Body of pancreas (tissue), 4 donors: ENCODE measurements at regions not wholly inside any gene's neighbourhood (a gene's known extent, or its start where the extent isn't known, plus 50 kb on each side); places are given as distances from the start of the nearest gene placed in this dataset.

ENCODE experiments used
- ATAC-seq: fragments of 150-250 bp; one replicate; pipeline ENCODE4 v1.9.1; 2016
- DNase-seq, 4 donors: peaks; one replicate each; pipeline ENCODE4 v3.0.0-alpha.2; 2019
- H3K27ac ChIP-seq, 4 donors: fragments of 200-600 bp; sonication (generic); 1 replicate in 3 of 4; 2 replicates in 1 of 4; pipeline versions ENCODE4 v1.5.1 to v1.6.1; 2016 to 2019; ENCODE audit warnings: mild to moderate bottlenecking in 1 of 4, mixed read lengths in 1 of 4, moderate library complexity in 1 of 4
- H3K27me3 ChIP-seq, 2 donors: fragments of 200-600 bp; sonication (generic); one replicate each; pipeline ENCODE4 v1.6.0; 2016; ENCODE audit warnings: mild to moderate bottlenecking in 1 of 2
- H3K36me3 ChIP-seq, 2 donors: fragments of 200-600 bp; sonication (generic); replicated peaks in 1 of 2; 2 replicates each; pipeline ENCODE4 v1.5.1; 2016; ENCODE audit warnings: low read depth in 2 of 2; ENCODE audit not compliant: insufficient read depth in 1 of 2
- H3K4me1 ChIP-seq: fragments of 200-600 bp; sonication (generic); one replicate; pipeline ENCODE4 v1.6.0; 2016
- H3K4me3 ChIP-seq, 2 donors: fragments of 200-600 bp; sonication (generic); 1 replicate in 1 of 2; 2 replicates in 1 of 2; pipeline ENCODE4 v1.5.1; 2016 to 2019
- H3K9me3 ChIP-seq, 3 donors: fragments of 200-600 bp; sonication (generic); 1 replicate in 2 of 3; 2 replicates in 1 of 3; pipeline ENCODE4 v1.5.1; 2016
- CTCF ChIP-seq, 7 experiments: fragments of 450-650 bp in 4 of 7; fragments of 200-600 bp in 3 of 7; sonication (generic) in 3 of 7; IDR thresholded peaks; one replicate each; pipeline ENCODE4 v1.5.1; 2016 to 2019; ENCODE audit warnings: antibody characterized with exemption in 7 of 7
- POLR2A ChIP-seq, 3 donors: fragments of 450-650 bp; IDR thresholded peaks; one replicate each; pipeline ENCODE4 v1.6.1; 2016; ENCODE audit warnings: antibody characterized with exemption in 3 of 3, mild to moderate bottlenecking in 2 of 3
- WGBS, 2 donors: methylation state at CpG; one replicate each; pipeline ENCODE4 v1.1.5; 2017; 5-methylcytosine and 5-hydroxymethylcytosine counted together
- intact Hi-C: fragments of 100-400 bp; cut with DNase I; formaldehyde crosslinking; loops from one replicate; pipeline ENCODE4 v1.15.1; 2023

- H3K4me3 ChIP-seq, result no peak overlapping the region
- ATAC-seq (no peak), DNase-seq (peak in 1 of 4 donors; percentile 7)
- no peak overlapping the region for H3K27ac ChIP-seq
- TF ChIP-seq CTCF (IDR thresholded peaks at IDR 0.05) (no peak), POLR2A (IDR thresholded peaks at IDR 0.05) (no peak)
- WGBS, 2 donors, result 49 to 58% methylated on average over 5 to 10 of the region's 11 CpGs
- no peaks in the 10 kb centered on the region for H3K4me1 ChIP-seq
- H3K36me3 ChIP-seq, result no peaks in the 10 kb centered on the region
- intact Hi-C loops, result no loop called here
- H3K27me3 ChIP-seq, result no peaks in the 10 kb centered on the region
- no peaks in the 10 kb centered on the region for H3K9me3 ChIP-seq
Observed at GRCh38 chr11:69878927-69879728, 59.9 kb upstream of the FGF3 start.

GRCh38 chr11:69879729-69880005 lies 60.5 kb upstream of the FGF3 start:
- WGBS, 2 donors, result 56 to 67% methylated on average over 3 to 5 of the region's 5 CpGs
- DNase-seq, result no peak

GRCh38 chr11:69880041-69880825 lies 61.0 kb upstream of the FGF3 start:
- no peak for TF ChIP-seq POLR2A (IDR thresholded peaks at IDR 0.05)
- TF ChIP-seq CTCF (IDR thresholded peaks at IDR 0.05), result no peak
- no peak overlapping the region for H3K4me3 ChIP-seq
- ATAC-seq (no peak), DNase-seq (peak in 1 of 4 donors; percentile 3)
- no peaks in the 10 kb centered on the region for H3K27me3 ChIP-seq
- H3K27ac ChIP-seq, result no peak overlapping the region
- intact Hi-C loops, result loop anchor here (5.0 kb wide), 1 partner anchor 183 kb away; no protein-coding TSS in a partner anchor
- H3K36me3 ChIP-seq, result no peaks in the 10 kb centered on the region
- 64 to 74% methylated on average over 17 of the region's 18 CpGs for WGBS, 2 donors
- H3K4me1 ChIP-seq, result no peaks in the 10 kb centered on the region
- no peaks in the 10 kb centered on the region for H3K9me3 ChIP-seq

More at GRCh38 chr11:69879729-69880005, 60.5 kb upstream of the FGF3 start:
- Histone ChIP-seq H3K27ac (no peak overlapping the region), H3K9me3 (no peaks in the 10 kb centered on the region), H3K4me1 (no peaks in the 10 kb centered on the region), H3K36me3 (no peaks in the 10 kb centered on the region), H3K27me3 (no peaks in the 10 kb centered on the region), H3K4me3 (no peak overlapping the region)
- intact Hi-C loops, result loop anchor here (5.0 kb wide), 1 partner anchor 182 kb away; no protein-coding TSS in a partner anchor
- TF ChIP-seq CTCF (IDR thresholded peaks at IDR 0.05) (no peak), POLR2A (IDR thresholded peaks at IDR 0.05) (no peak)
- no peak for ATAC-seq

GRCh38 chr11:69880826-69881445 lies 61.7 kb upstream of the FGF3 start:
- DNase-seq, result peak in 1 of 4 donors; percentile 3
- ATAC-seq, result no peak
- no peaks in the 10 kb centered on the region for H3K36me3 ChIP-seq
- no peaks in the 10 kb centered on the region for H3K4me1 ChIP-seq
- H3K27me3 ChIP-seq, result no peaks in the 10 kb centered on the region
- H3K4me3 ChIP-seq, result no peak overlapping the region
- no peak overlapping the region for H3K27ac ChIP-seq
- WGBS, 2 donors, result 83 to 93% methylated on average over 2 to 9 of the region's 10 CpGs
- intact Hi-C loops, result loop anchor here (5.0 kb wide), 1 partner anchor 184 kb away; no protein-coding TSS in a partner anchor
- no peaks in the 10 kb centered on the region for H3K9me3 ChIP-seq
- TF ChIP-seq POLR2A (IDR thresholded peaks at IDR 0.05), result no peak
- no peak for TF ChIP-seq CTCF (IDR thresholded peaks at IDR 0.05)
